Left cardiac atrium (tissue), 4 donors: ENCODE measurements at regions not wholly inside any gene's neighbourhood (a gene's known extent, or its start where the extent isn't known, plus 50 kb on each side); places are given as distances from the start of the nearest gene placed in this dataset.

ENCODE experiments used
- ATAC-seq, 2 donors: fragments of 200-7000 bp; cut with Tn5 transposase; one replicate each; pipeline ENCODE4 v1.9.1; 2020; ENCODE audit warnings: mild to moderate bottlenecking in 2 of 2, moderate library complexity in 2 of 2
- DNase-seq: peaks from one replicate; pipeline ENCODE4 v3.0.0-alpha.2; 2020
- intact Hi-C, 2 donors: fragments of 100-400 bp; cut with DNase I; formaldehyde crosslinking; loops; one replicate each; pipeline versions ENCODE4 v1.14.1 to v1.15.1; 2022 to 2023
- donor health status: DM: no; HTN: yes; CAD: no.
- donor health status: DM: no; HTN: yes; CAD: no; lungs with severe emphysema.
- donor health status: DM: yes; HTN: yes; CAD: no.
- donor health status: Dilated cardiomyopathy.

DNA sequence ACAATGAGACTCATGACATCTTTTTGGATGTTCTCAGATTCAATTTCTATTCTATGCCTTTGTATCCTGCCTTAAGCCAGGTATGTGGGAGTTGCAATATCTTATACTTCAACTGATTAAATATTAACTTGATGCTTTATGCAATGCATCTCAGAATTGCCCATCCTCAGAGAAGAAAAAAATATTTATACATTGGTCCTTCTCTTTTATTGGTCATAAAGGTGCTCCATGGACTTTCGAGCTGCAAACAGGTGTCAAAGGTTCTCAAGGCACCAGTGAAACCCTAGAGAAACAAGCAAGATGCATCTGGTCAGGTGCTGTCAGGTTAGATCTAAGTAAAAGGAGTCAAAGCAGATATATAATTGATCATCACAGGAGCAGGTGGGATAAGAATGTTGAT, 690.5 kb downstream of the PLCL1 start:
- ATAC-seq = no peak
- no peak for DNase-seq
- intact Hi-C loops = no loop called here

DNA sequence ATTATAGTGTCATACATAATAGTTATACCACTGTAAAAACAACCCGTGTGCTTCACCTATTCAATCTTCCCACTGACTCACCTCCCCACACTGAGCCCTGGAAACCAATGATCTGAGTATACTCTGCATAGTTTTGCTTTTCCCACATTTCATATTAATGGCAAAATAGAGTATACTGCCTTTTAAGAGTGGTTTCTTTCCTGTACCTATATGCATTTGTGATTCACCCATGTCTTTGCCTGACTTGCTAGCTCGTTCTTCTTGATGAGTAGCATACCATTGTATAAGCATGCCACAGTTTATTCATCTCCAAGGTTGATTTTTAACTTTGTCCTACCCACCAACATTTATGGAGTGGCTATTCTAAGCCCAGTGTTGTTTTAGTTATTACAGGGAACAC, 686.4 kb downstream of the PLCL1 start:
- ATAC-seq = no peak
- no peak for DNase-seq
- intact Hi-C loops = no loop called here

DNA sequence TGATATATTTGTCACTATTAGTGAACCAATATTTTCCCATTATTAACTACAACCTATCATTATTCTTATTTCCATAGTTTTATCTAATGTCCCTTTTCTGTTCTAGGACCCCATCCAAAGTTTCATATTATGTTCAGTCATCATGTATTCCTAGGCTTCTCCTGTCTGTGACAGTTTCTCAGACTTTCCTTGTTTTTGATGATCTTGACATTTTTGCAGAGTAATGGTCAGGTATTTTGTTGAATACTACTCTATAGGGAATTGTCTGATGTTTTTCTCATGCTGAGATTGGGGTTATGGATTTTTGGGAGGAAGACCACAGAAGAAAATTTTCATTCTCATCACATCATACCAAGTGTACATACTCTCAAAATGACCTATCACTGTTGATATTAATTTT, 684.6 kb downstream of the PLCL1 start:
- no peak for DNase-seq
- intact Hi-C loops = no loop called here
- no peak for ATAC-seq

DNA sequence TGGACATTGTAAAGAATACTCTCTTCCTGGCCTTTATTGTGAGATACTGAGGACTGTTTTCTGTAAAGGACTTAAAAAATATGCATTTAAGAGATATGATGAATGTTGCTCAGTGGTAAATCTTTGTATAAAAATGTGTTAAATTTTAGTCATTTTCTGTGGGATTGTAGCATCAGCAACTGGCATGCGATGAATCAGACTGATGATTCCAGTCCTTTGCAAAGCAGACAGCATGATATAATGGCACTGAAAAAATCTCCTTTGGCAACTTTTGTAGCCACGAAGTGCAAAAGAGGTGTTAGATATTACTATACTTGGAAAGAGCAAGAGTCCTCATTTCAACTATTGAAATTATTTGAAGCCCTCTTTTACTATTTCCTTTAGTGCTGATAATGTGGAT, 678.7 kb downstream of the PLCL1 start:
- ATAC-seq (no peak), DNase-seq (no peak)
- intact Hi-C loops = no loop called here

- DNase-seq = no peak
- no peak for ATAC-seq
- intact Hi-C loops = no loop called here
Observed at GRCh38 chr2:198479065-198479464, 674.7 kb downstream of the PLCL1 start.

DNA sequence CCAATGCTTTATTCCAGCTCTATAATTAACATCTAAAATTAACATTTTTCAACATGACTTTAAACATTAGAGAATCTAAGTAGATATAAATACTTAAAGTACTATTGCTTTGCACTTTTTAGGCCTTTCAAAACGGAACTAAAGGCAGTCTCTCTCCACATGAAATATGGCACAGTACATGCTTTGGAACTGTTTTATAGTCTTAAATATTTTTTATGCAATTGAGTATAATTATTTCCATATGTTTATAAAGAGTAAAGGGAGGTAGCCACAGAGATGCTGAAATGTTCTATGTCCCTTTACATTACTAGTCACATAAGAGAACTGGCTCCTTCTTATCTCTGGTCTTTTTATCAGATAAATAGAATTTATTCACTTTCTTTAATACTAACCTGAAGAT, 674.0 kb downstream of the PLCL1 start:
- DNase-seq = no peak
- no peak for ATAC-seq
- intact Hi-C loops = no loop called here

- intact Hi-C loops = no loop called here
- no peak for DNase-seq
- ATAC-seq = no peak
Observed at GRCh38 chr2:198476007-198476406, 671.6 kb downstream of the PLCL1 start.

DNA sequence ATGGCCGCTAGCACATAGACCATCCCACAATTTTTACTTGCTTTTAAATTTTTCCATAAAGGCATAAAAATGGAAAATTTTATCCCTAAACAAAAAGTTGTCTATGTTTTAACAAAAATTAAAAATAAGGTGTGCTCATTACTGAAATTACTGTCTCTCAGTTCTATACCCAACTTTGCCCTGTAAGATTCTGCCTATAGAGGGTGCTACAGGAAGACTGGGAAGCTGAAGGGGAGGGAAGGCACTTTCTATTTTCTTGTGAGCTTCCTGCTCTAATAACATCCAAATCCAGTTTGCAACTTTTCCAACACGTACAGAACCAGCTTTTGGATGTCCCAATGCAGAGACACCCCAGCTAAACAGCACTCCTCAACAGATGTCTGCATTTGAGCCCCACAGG, 666.9 kb downstream of the PLCL1 start:
- ATAC-seq (no peak), DNase-seq (no peak)
- intact Hi-C loops = no loop called here

- DNase-seq = no peak
- ATAC-seq = no peak
- intact Hi-C loops = no loop called here
Observed at GRCh38 chr2:198468136-198468535, 663.7 kb downstream of the PLCL1 start.

DNA sequence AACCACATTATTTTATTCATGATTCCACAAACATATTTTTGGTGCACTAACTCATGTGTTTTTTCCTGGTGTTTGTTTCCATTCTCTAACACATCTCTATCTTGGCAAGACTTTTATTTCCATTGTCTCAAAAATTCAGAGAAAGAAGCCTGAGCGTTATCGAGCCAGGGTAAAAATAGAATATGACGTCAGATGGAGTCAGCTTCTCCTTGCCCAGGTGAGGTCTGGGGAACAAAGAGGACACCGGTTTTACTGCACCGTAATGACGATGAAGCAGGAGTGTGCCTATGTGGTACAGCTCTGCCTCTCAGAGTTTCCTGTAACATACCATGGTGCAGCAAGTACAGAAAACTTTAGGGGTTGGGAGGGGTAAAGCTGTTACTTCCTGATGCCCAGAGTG, 661.6 kb downstream of the PLCL1 start:
- intact Hi-C loops = no loop called here
- DNase-seq = no peak
- ATAC-seq = no peak

DNA sequence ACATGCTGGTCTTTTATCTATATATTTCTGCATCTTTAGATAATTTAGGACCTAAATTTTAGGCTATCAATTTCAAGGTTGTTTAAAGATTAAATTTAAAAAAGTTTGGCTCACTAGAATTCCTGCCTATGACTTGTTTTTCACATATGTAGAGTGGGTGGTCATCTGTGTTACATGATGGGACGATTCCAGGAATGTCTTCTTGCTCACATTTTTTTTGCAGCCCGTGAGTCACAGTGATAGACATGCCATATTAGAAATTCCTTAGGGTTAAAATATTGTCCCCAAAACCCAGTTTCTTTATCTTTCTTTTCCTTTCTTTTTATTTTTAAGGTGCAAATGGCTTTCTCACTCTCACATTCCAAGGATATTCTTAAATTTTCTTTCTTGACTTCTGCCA, 652.0 kb downstream of the PLCL1 start:
- intact Hi-C loops = no loop called here
- DNase-seq (no peak), ATAC-seq (no peak)

DNA sequence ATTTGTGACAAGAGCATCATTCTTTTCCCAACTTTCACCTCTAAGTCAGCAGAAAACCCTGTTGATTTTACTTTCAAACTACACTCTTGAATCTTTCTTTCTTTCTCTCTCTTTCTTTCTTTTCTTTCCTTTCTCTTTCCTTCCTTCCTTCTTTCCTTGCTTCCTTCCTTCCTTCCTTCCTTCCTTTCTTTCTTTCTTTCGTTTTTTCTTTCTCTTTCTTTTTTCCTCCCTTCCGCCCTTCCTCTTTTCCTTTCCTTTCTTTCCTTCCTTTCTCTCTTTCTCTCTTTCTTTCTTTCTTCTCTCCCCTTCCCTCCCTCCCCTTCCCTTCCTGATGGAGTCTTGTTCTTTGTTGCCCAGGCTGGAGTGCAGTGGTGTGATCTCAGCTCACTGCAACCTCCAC, 649.5 kb downstream of the PLCL1 start:
- intact Hi-C loops = no loop called here
- DNase-seq = no peak
- no peak for ATAC-seq

GRCh38 chr2:198452327-198452726, 647.9 kb downstream of the PLCL1 start:
- intact Hi-C loops = no loop called here
- ATAC-seq (no peak), DNase-seq (no peak)

DNA sequence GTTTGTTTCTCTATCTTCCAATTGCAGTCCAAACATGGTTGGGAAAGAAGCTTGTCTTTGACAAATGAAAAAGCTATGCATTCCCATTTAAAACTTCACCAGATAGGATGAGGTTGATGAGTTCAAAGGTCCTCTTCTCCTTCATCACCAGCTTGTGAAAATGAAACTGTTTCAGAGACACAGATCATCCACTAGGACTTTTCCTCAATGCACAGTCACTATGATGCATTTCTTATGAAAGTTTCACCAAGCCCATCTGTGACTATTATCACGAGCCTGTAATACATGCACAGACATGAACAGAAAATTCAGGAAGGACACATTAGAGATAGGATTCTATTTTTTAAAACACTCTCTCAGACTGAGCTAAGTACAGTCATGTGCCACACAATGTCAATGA, 644.4 kb downstream of the PLCL1 start:
- intact Hi-C loops = no loop called here
- no peak for ATAC-seq
- no peak for DNase-seq

DNA sequence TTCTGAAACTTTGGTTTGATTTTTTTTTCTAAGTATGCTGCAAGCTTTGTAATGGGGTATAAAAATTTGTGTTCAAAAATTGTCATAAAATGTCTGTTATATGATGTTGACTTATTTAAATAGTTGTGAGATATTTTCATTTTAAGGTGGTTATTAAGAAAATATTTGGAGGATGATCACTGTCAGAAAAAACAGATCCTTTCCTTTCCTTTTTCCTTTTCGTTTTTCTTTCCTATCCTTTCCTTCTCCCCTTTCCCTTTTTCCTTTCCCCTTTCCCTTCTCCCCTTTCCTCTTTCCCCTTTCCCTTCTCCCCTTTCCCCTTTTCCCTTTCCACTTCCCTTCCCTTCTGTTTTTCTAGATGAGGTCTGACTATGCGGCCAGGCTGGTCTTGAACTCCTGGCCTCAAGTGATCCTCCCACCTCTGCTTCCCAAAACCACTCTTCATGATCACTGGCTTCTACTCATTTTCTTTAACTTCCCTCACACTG, 640.5 kb downstream of the PLCL1 start:
- intact Hi-C loops = no loop called here
- no peak for DNase-seq
- ATAC-seq = no peak

- no peak for ATAC-seq
- intact Hi-C loops = no loop called here
- DNase-seq = no peak
Observed at GRCh38 chr2:198441901-198442300, 637.5 kb downstream of the PLCL1 start.

GRCh38 chr2:198441246-198441645, 636.9 kb downstream of the PLCL1 start:
- intact Hi-C loops = no loop called here
- peak in 1 of 2 donors; percentile 34 for ATAC-seq
- DNase-seq = no peak

GRCh38 chr2:198440833-198441232, 636.4 kb downstream of the PLCL1 start:
- intact Hi-C loops = no loop called here
- ATAC-seq (no peak), DNase-seq (no peak)

GRCh38 chr2:198438331-198438730, 633.9 kb downstream of the PLCL1 start:
- intact Hi-C loops = no loop called here
- DNase-seq = no peak
- no peak for ATAC-seq

- intact Hi-C loops = no loop called here
- no peak for DNase-seq
- ATAC-seq = no peak
Observed at GRCh38 chr2:198424112-198424511, 619.7 kb downstream of the PLCL1 start.

GRCh38 chr2:198417836-198418235, 613.4 kb downstream of the PLCL1 start:
- intact Hi-C loops = no loop called here
- no peak for DNase-seq
- ATAC-seq = no peak

DNA sequence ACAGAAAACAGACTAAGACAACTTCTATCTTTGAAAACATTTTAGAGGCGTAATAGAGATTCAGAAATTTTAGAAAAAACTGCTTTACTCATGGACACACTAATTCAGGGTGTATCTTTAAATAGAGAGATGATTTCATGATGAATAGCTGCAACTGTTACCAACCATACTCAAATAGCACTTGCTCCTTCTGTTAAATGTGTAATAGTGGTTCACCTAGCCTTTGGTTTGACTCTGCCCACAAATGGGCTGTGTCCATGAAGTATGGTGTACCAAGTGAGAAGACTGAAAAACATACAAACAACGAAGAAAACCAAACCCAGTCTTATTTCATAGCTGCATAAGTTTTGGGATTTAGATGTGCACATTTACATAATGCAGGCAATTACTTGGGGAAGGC, 610.6 kb downstream of the PLCL1 start:
- intact Hi-C loops = no loop called here
- ATAC-seq = no peak
- DNase-seq = no peak
